Liver (tissue), 3 donors: ENCODE measurements at regions not wholly inside any gene's neighbourhood (a gene's known extent, or its start where the extent isn't known, plus 50 kb on each side); places are given as distances from the start of the nearest gene placed in this dataset.

ENCODE experiments used
- CTCF ChIP-seq: fragments of 150-350 bp; IDR thresholded peaks from 2 replicates; pipeline ENCODE4 v1.5.1; 2017; ENCODE audit warnings: improper control_type of control experiment, low read depth, low read length; ENCODE audit not compliant: missing input control
- JUND ChIP-seq, 2 donors: IDR thresholded peaks; 2 replicates each; pipeline ENCODE4 v1.6.1; 2016; ENCODE audit warnings: antibody characterized with exemption in 2 of 2
- REST ChIP-seq: IDR thresholded peaks from 2 replicates; pipeline ENCODE4 v1.6.1; 2016; ENCODE audit warnings: antibody characterized with exemption, mild to moderate bottlenecking
- donor health status: healthy.
- donor health status: healthy.

DNA sequence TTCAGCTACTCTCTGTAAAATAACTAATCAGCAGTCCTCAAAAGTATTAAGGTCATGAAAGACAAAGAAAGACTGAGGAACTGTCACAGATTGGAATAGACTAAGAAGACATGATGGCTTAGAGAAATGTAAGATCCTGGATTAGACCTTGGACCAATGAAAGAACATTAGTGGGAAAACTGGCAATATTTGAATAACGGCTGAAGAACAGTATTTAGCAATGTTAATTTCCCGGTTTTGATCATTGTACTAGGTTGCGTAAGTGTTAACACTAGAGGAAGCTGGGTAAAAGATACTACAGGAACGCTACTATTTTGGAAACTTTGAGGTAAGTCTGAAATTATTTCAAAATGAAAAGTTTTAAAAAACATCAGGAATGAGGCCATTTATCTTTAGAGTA, 98.8 kb upstream of the RESF1 start:
- TF ChIP-seq CTCF (no peak), JUND (IDR thresholded peaks at IDR 0.05) (peak; percentile 86 to 94), REST (peak; percentile 11)
